Neural crest cell (in vitro differentiated cells): ENCODE measurements at regions not wholly inside any gene's neighbourhood (a gene's known extent, or its start where the extent isn't known, plus 50 kb on each side); places are given as distances from the start of the nearest gene placed in this dataset.

Experiments used
- DNase-seq: peaks from one replicate; pipeline ENCODE4 v3.0.0; 2021; ENCODE audit warnings: low read depth, mixed read lengths, low spot score
- H3K27ac Mint-ChIP-seq: one replicate; pipeline ENCODE4 v1.8.0; 2021; ENCODE audit warnings: mild to moderate bottlenecking, mixed read lengths; ENCODE audit not compliant: unreplicated experiment
- H3K27me3 Mint-ChIP-seq: 2 replicates; pipeline ENCODE4 v1.8.0; 2021; ENCODE audit warnings: low read depth, mild to moderate bottlenecking, mixed read lengths
- H3K36me3 Mint-ChIP-seq: 2 replicates; pipeline ENCODE4 v1.8.0; 2021; ENCODE audit warnings: low read depth, mild to moderate bottlenecking, mixed read lengths
- H3K4me1 Mint-ChIP-seq: 2 replicates; pipeline ENCODE4 v1.8.0; 2021; ENCODE audit warnings: mixed read lengths
- H3K4me3 Mint-ChIP-seq: one replicate; pipeline ENCODE4 v1.8.0; 2021; ENCODE audit warnings: mild to moderate bottlenecking, mixed read lengths
- H3K9me3 Mint-ChIP-seq: 2 replicates; pipeline ENCODE4 v1.8.0; 2021; ENCODE audit warnings: mixed read lengths
- TF ChIP-seq, protein P1 (sequence below): fragments of 200-600 bp; sonication (generic); conservative IDR thresholded peaks from 2 replicates; pipeline ENCODE4 v1.5.0; 2021; ENCODE audit warnings: antibody characterized with exemption, mild to moderate bottlenecking

DNA sequence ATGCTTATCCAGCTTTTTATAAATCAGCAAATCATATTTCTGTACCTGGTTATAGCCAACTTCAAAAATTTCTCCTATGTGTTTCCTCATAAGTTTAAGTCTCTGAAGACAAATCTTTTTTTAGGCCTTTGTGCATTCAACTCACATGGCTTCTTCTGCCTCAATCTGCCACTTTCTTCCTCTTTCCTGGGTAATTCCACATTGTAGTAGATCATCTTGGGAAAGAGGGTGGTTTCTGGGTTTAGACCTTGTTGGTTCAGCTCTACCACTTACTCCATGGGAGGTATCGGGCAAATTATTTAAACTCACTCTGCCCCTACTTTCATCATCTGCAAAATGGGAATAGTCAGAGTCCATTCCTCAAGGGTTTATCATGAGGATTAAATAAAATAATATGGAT, 707.0 kb upstream of the ZEB2 start:
- Mint-ChIP-seq H3K4me1 (peaks cover 4% of the 10 kb centered on the region), H3K4me3 (no peak overlapping the region), H3K36me3 (peaks cover 3% of the 10 kb centered on the region)

DNA sequence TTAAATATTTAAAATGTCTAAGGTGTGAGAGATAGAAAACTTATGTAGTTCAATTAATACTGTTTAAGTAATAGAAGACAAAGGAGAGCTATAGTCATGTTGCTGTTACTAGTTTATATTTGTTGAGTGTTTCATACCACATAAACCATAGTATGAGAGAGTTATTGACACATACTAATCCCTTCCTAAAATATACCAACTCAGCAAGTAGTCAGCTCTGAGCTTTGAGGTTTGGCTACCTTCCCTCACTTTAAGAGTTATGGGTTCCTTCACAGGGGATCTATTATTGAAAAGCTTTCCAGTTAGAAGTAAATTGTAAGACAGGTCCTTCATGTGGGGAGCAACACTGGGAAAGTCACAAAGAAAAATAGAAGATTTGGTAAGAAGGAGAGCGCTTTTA, 701.6 kb upstream of the ZEB2 start:
- Mint-ChIP-seq H3K27me3 (no peaks in the 10 kb centered on the region), H3K4me1 (no peaks in the 10 kb centered on the region), H3K36me3 (peaks cover 3% of the 10 kb centered on the region), H3K27ac (no peak overlapping the region), H3K4me3 (no peak overlapping the region), H3K9me3 (peaks cover 16% of the 10 kb centered on the region)
- TF ChIP-seq, protein P1, sequence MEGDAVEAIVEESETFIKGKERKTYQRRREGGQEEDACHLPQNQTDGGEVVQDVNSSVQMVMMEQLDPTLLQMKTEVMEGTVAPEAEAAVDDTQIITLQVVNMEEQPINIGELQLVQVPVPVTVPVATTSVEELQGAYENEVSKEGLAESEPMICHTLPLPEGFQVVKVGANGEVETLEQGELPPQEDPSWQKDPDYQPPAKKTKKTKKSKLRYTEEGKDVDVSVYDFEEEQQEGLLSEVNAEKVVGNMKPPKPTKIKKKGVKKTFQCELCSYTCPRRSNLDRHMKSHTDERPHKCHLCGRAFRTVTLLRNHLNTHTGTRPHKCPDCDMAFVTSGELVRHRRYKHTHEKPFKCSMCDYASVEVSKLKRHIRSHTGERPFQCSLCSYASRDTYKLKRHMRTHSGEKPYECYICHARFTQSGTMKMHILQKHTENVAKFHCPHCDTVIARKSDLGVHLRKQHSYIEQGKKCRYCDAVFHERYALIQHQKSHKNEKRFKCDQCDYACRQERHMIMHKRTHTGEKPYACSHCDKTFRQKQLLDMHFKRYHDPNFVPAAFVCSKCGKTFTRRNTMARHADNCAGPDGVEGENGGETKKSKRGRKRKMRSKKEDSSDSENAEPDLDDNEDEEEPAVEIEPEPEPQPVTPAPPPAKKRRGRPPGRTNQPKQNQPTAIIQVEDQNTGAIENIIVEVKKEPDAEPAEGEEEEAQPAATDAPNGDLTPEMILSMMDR, result no peak
- DNase-seq, result no peak

More for the DNA sequence above, 707.0 kb upstream of the ZEB2 start:
- Mint-ChIP-seq H3K9me3 (peaks cover 11% of the 10 kb centered on the region), H3K27me3 (no peaks in the 10 kb centered on the region), H3K27ac (no peak overlapping the region)
- DNase-seq, result no peak
- TF ChIP-seq, protein P1, result no peak

DNA sequence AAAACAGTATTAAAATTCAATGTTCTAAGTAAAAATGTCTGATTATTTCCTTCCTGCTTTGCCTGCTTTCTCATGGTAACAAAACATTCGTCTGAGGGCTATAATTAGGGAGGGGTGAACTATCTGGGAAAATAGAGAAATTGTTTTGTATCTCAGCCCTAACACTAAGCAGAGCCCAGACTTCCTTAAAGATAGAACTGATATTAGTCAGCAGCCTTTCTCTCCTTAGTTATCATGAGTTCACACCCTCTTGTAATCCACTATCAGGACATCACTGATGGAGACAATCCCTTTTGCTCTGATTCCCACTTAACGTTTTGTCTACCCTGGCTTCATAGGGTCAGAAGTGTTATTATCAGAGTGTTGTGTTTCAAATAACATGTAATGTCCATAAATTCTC, 701.1 kb upstream of the ZEB2 start:
- TF ChIP-seq, protein P1, result no peak
- Mint-ChIP-seq H3K9me3 (peaks cover 16% of the 10 kb centered on the region), H3K27ac (no peak overlapping the region), H3K4me1 (no peaks in the 10 kb centered on the region), H3K36me3 (peaks cover 3% of the 10 kb centered on the region), H3K4me3 (no peak overlapping the region), H3K27me3 (no peaks in the 10 kb centered on the region)
- no peak for DNase-seq

DNA sequence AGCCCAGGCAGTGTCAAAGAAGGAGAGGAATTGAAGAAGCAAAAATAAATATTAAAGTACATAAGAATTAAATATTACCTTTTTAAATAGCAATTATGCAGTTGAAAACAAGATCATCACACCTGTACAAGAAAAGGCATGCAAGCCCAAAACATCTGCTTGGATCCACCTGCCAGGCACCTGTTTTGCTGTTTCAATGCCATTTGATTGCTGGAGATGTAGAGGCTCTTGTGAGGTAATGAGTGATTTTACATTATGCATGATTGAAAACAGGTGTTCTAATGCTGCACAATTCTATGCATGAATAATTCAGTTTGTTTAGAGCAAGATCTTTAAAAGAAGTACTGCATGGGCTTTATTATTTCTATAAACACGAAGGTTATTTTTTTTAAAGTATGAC, 700.6 kb upstream of the ZEB2 start:
- TF ChIP-seq, protein P1, result no peak
- no peaks in the 10 kb centered on the region for H3K4me1 Mint-ChIP-seq
- H3K27ac Mint-ChIP-seq, result no peak overlapping the region
- DNase-seq, result no peak
- no peak overlapping the region for H3K4me3 Mint-ChIP-seq
- no peaks in the 10 kb centered on the region for H3K27me3 Mint-ChIP-seq
- H3K36me3 Mint-ChIP-seq, result peaks cover 4% of the 10 kb centered on the region
- H3K9me3 Mint-ChIP-seq, result peaks cover 18% of the 10 kb centered on the region

DNA sequence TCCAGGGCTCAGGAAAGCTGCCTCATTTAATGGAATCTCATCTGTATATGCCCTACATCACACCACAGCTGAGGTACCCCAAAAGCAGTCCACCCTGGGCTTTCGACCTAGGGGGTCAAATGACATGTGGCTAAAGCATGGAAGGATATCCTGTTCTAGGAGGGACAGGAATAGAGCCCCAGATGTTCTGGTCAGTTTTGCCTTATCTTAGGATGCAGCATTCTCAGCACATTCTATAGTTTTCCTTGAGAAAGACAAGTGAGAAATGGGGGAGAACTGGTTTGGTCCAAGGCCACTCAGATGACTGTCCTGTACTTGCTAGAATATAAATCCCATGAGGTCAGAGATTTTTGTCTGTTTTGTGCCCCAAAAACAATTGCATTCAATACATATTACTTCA, 688.0 kb upstream of the ZEB2 start:
- no peak for DNase-seq
- no peak overlapping the region for H3K27ac Mint-ChIP-seq
- no peaks in the 10 kb centered on the region for H3K27me3 Mint-ChIP-seq
- peaks cover 21% of the 10 kb centered on the region for H3K36me3 Mint-ChIP-seq
- TF ChIP-seq, protein P1, result no peak
- no peaks in the 10 kb centered on the region for H3K4me1 Mint-ChIP-seq
- no peak overlapping the region for H3K4me3 Mint-ChIP-seq
- H3K9me3 Mint-ChIP-seq, result peaks cover 14% of the 10 kb centered on the region
